B cell (primary cell): ENCODE measurements at regions not wholly inside any gene's neighbourhood (a gene's known extent, or its start where the extent isn't known, plus 50 kb on each side); places are given as distances from the start of the nearest gene placed in this dataset.

Source experiments
- ATAC-seq: fragments of 200-7000 bp; cut with Tn5 transposase; one replicate; pipeline ENCODE4 v1.10.0; 2021; ENCODE audit warnings: low read depth, mild to moderate bottlenecking, moderate number of reproducible peaks, moderate library complexity
- CTCF ChIA-PET: fragments of 350-600 bp; sonication (Branson Sonifier 250); formaldehyde crosslinking; loops from one replicate; lab custom pipeline; 2021; ENCODE audit warnings: antibody characterized with exemption, inconsistent platforms; lab: Charles Lee
- POLR2A ChIA-PET: fragments of 350-600 bp; sonication (Branson Sonifier 250); formaldehyde crosslinking; loops from one replicate; lab custom pipeline; 2021; ENCODE audit warnings: antibody characterized with exemption; lab: Charles Lee
- DNase-seq: peaks from one replicate; pipeline ENCODE4 v3.0.0; 2013
- H2AFZ ChIP-seq: 2 replicates; pipeline ENCODE4 v1.6.1; 2012; ENCODE audit warnings: mild to moderate bottlenecking, low read depth, low read length; ENCODE audit not compliant: insufficient read depth, poor library complexity, severe bottlenecking
- H3K27ac ChIP-seq, 2 donors: 1 replicate in 1 of 2; 2 replicates in 1 of 2; pipeline ENCODE4 v1.5.1; 2012 to 2013; ENCODE audit warnings: low read length in 2 of 2, mild to moderate bottlenecking in 2 of 2, moderate library complexity in 1 of 2
- H3K27me3 ChIP-seq, 4 experiments: fragments of 200-600 bp in 1 of 4; sonication (generic) in 1 of 4; replicated peaks in 1 of 4; 1 replicate in 2 of 4; 2 replicates in 2 of 4; pipeline versions ENCODE4 v1.6.1 to v1.7.0; 2013 to 2016; ENCODE audit warnings: low read length in 3 of 4, mild to moderate bottlenecking in 2 of 4, mixed read lengths in 1 of 4, moderate library complexity in 1 of 4; ENCODE audit not compliant: insufficient read depth in 4 of 4, control insufficient read depth in 3 of 4; ENCODE audit errors: control extremely low read depth in 1 of 4
- H3K36me3 ChIP-seq, 2 experiments: replicated peaks in 1 of 2; 1 replicate in 1 of 2; 2 replicates in 1 of 2; pipeline versions ENCODE4 v1.6.1 to v1.7.1; 2013; ENCODE audit warnings: low read length in 1 of 2; ENCODE audit not compliant: insufficient read depth in 2 of 2, control insufficient read depth in 1 of 2; ENCODE audit errors: control extremely low read depth in 1 of 2, extremely low read depth in 1 of 2
- H3K4me1 ChIP-seq, 2 donors: fragments of 200-600 bp in 1 of 2; sonication (generic) in 1 of 2; 1 replicate in 1 of 2; 2 replicates in 1 of 2; pipeline versions ENCODE4 v1.5.1 to v1.6.1; 2013 to 2017; ENCODE audit warnings: low read length in 2 of 2; ENCODE audit not compliant: control insufficient read depth in 2 of 2, insufficient read depth in 2 of 2
- H3K4me2 ChIP-seq: replicated peaks from 2 replicates; pipeline ENCODE3; 2012; ENCODE audit warnings: mild to moderate bottlenecking, low read depth, low read length; ENCODE audit not compliant: poor library complexity, severe bottlenecking
- H3K4me3 ChIP-seq, 5 experiments: fragments of 200-600 bp in 1 of 5; sonication (generic) in 1 of 5; 1 replicate in 3 of 5; 2 replicates in 2 of 5; pipeline versions ENCODE4 v1.5.1 to v1.7.0; 2011 to 2016; ENCODE audit warnings: low read length in 4 of 5, mild to moderate bottlenecking in 4 of 5, low read depth in 2 of 5, control low read depth in 1 of 5, moderate library complexity in 1 of 5; ENCODE audit not compliant: insufficient read depth in 1 of 5; ENCODE audit errors: control extremely low read depth in 1 of 5, extremely low read depth in 1 of 5
- H3K79me2 ChIP-seq: fragments of 200-600 bp; sonication (generic); one replicate; pipeline ENCODE4 v1.6.0; 2016; ENCODE audit warnings: low read length; ENCODE audit not compliant: control insufficient read depth, insufficient read depth
- H3K9ac ChIP-seq: fragments of 200-600 bp; sonication (generic); 2 replicates; pipeline ENCODE4 v1.6.1; 2017; ENCODE audit warnings: mild to moderate bottlenecking, low read length, moderate library complexity
- H3K9me3 ChIP-seq, 3 donors: one replicate each; pipeline versions ENCODE4 v1.6.1 to v1.7.1; 2013; ENCODE audit warnings: low read length in 2 of 3; ENCODE audit not compliant: control insufficient read depth in 2 of 3, insufficient read depth in 1 of 3; ENCODE audit errors: control extremely low read depth in 1 of 3
- H4K20me1 ChIP-seq: 2 replicates; pipeline ENCODE4 v1.6.0; 2012; ENCODE audit warnings: mild to moderate bottlenecking, low read length; ENCODE audit not compliant: insufficient read depth, control insufficient read depth, poor library complexity, severe bottlenecking
- H3K27ac Mint-ChIP-seq: one replicate; pipeline ENCODE4 v1.8.0; 2021; ENCODE audit warnings: mixed read lengths
- H3K27me3 Mint-ChIP-seq: one replicate; pipeline ENCODE4 v1.8.0; 2021; ENCODE audit warnings: mixed read lengths
- H3K4me1 Mint-ChIP-seq: one replicate; pipeline ENCODE4 v1.8.0; 2021; ENCODE audit warnings: mixed read lengths
- H3K4me3 Mint-ChIP-seq: one replicate; pipeline ENCODE4 v1.8.0; 2021; ENCODE audit warnings: mixed read lengths
- H3K9me3 Mint-ChIP-seq: one replicate; pipeline ENCODE4 v1.8.0; 2022; ENCODE audit warnings: mixed read lengths; ENCODE audit not compliant: insufficient read depth
- EZH2 ChIP-seq: IDR thresholded peaks from 2 replicates; pipeline ENCODE4 v1.6.1; 2012; ENCODE audit warnings: borderline replicate concordance, low read depth, mild to moderate bottlenecking, moderate library complexity, low read length; ENCODE audit not compliant: insufficient read depth, poor library complexity, severe bottlenecking
- WGBS: methylation state at CpG from one replicate; pipeline ENCODE4 v1.1.5; 2013; ENCODE audit warnings: missing lambda C conversion rate; ENCODE audit not compliant: insufficient coverage; 5-methylcytosine and 5-hydroxymethylcytosine counted together
- intact Hi-C: fragments of 100-400 bp; cut with micrococcal nuclease; formaldehyde crosslinking; loops from one replicate; pipeline ENCODE4 v1.10.0; 2022
- TF ChIP-seq, protein P1 (sequence below): fragments of 200-600 bp; IDR thresholded peaks from one replicate; pipeline ENCODE4 v1.8.0; 2022; ENCODE audit warnings: antibody characterized with exemption, mild to moderate bottlenecking

DNA sequence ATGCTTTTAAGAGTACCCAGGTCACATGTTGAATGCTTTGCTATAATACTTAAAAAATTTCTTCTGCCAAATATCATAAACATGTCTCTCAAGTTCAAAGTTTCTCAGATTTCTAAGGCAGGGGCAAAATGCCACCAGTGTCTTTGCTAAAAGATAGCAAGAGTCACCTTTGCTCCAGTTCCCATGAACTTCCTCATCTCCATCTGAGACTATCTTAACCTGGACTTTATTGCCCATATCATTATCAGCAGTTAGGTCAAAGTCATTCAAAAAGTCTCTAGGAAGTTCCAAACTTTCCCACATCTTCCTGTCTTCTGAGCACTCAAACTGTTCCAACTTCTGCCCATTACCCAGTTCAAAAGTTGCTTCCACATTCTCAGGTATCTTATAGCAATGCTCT is 307.6 kb upstream of the TNC start:
- Histone ChIP-seq H3K9me3 (peaks cover 0 to 17% (median 0%) of the 10 kb centered on the region in 3 donors), H3K79me2 (no peaks in the 10 kb centered on the region), H3K9ac (no peak overlapping the region), H2AFZ (no peak overlapping the region), H4K20me1 (no peaks in the 10 kb centered on the region), H3K27ac (no peak overlapping the region), H3K4me3 (no peak overlapping the region), H3K4me2 (no peak overlapping the region), H3K27me3 (no peaks in the 10 kb centered on the region), H3K4me1 (no peaks in the 10 kb centered on the region), H3K36me3 (no peaks in the 10 kb centered on the region)
- Mint-ChIP-seq H3K4me3 (no peak overlapping the region), H3K4me1 (no peaks in the 10 kb centered on the region), H3K27ac (no peak overlapping the region), H3K27me3 (no peaks in the 10 kb centered on the region), H3K9me3 (peaks cover 7% of the 10 kb centered on the region)
- intact Hi-C loops = no loop called here
- ATAC-seq (no peak), DNase-seq (no peak)
- ChIA-PET CTCF (no interaction called here), POLR2A (no interaction called here)
- TF ChIP-seq, protein P1, sequence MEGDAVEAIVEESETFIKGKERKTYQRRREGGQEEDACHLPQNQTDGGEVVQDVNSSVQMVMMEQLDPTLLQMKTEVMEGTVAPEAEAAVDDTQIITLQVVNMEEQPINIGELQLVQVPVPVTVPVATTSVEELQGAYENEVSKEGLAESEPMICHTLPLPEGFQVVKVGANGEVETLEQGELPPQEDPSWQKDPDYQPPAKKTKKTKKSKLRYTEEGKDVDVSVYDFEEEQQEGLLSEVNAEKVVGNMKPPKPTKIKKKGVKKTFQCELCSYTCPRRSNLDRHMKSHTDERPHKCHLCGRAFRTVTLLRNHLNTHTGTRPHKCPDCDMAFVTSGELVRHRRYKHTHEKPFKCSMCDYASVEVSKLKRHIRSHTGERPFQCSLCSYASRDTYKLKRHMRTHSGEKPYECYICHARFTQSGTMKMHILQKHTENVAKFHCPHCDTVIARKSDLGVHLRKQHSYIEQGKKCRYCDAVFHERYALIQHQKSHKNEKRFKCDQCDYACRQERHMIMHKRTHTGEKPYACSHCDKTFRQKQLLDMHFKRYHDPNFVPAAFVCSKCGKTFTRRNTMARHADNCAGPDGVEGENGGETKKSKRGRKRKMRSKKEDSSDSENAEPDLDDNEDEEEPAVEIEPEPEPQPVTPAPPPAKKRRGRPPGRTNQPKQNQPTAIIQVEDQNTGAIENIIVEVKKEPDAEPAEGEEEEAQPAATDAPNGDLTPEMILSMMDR = no peak
- TF ChIP-seq EZH2 = no peak

DNA sequence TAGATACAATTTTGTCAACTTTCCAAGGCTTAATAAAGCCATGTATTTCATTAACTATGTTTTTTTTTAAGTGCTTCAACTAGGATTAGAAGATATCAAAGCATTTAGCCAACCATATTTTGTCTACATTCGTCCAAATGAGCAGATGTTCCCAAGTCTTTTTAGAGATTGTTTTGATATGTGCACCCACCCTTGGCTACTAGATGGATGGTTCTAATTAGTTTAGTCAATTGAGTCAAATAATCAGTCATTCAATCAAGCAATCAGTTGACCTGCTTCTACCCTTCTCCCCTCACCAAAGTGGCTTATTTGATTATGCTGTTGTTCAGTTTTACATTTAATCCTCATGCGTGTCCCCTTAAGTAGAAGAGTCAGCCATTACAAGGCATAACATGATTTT is 319.5 kb upstream of the TNC start:
- CTCF ChIA-PET = no interaction called here
- Histone ChIP-seq H3K4me2 (no peak overlapping the region), H4K20me1 (no peaks in the 10 kb centered on the region), H3K79me2 (no peaks in the 10 kb centered on the region), H2AFZ (no peak overlapping the region), H3K36me3 (no peaks in the 10 kb centered on the region), H3K27me3 (no peaks in the 10 kb centered on the region), H3K4me3 (no peak overlapping the region), H3K27ac (no peak overlapping the region), H3K9ac (no peak overlapping the region), H3K4me1 (no peaks in the 10 kb centered on the region), H3K9me3 (no peaks in the 10 kb centered on the region)
- TF ChIP-seq EZH2 = no peak
- TF ChIP-seq, protein P1 = no peak
- POLR2A ChIA-PET = no interaction called here
- intact Hi-C loops = no loop called here
- H3K4me3 Mint-ChIP-seq = no peak overlapping the region
- H3K4me1 Mint-ChIP-seq = no peaks in the 10 kb centered on the region
- H3K27ac Mint-ChIP-seq = no peak overlapping the region
- H3K27me3 Mint-ChIP-seq = peaks cover 9% of the 10 kb centered on the region
- no CpG with 5 or more reads among the region's 2 CpGs for WGBS
- no peak for DNase-seq
- H3K9me3 Mint-ChIP-seq = no peaks in the 10 kb centered on the region
- ATAC-seq = no peak
